ENCODE measurements at regions not wholly inside any gene's neighbourhood (a gene's known extent, or its start where the extent isn't known, plus 50 kb on each side); places are given as distances from the start of the nearest gene placed in this dataset.
"Not testable (repeated sequence)": the region's sequence is repeated elsewhere in the genome, so short reads cannot be mapped to it uniquely, and the experiment has no call there.

- DNase-seq (ENCODE audit: low read depth) = no peak
Measured at GRCh38 chr7:125834421-125834820, 904.8 kb upstream of the POT1 start.

GRCh38 chr7:125833839-125834238 is 904.2 kb upstream of the POT1 start:
- no peak for DNase-seq (ENCODE audit: low read depth)

GRCh38 chr7:125830743-125831142 is 901.1 kb upstream of the POT1 start:
- no peak for DNase-seq (ENCODE audit: low read depth)

GRCh38 chr7:125828153-125828700 is 898.6 kb upstream of the POT1 start:
- no peak for DNase-seq (ENCODE audit: low read depth)

- no peak for DNase-seq (ENCODE audit: low read depth)
Measured at GRCh38 chr7:125823538-125823937, 893.9 kb upstream of the POT1 start.

- DNase-seq (ENCODE audit: low read depth) = no peak
Measured at GRCh38 chr7:125820495-125820894, 890.9 kb upstream of the POT1 start.

- no peak for DNase-seq (ENCODE audit: low read depth)
Measured at GRCh38 chr7:125814100-125814499, 884.5 kb upstream of the POT1 start.

- DNase-seq (ENCODE audit: low read depth) = not testable (repeated sequence)
Measured at GRCh38 chr7:125806491-125806890, 876.9 kb upstream of the POT1 start.

GRCh38 chr7:125804273-125804672 is 874.6 kb upstream of the POT1 start:
- no peak for DNase-seq (ENCODE audit: low read depth)

- DNase-seq (ENCODE audit: low read depth) = no peak
Measured at GRCh38 chr7:125780153-125780552, 850.5 kb upstream of the POT1 start.

GRCh38 chr7:125775317-125775716 is 845.7 kb upstream of the POT1 start:
- DNase-seq (ENCODE audit: low read depth) = no peak

- no peak for DNase-seq (ENCODE audit: low read depth)
Measured at GRCh38 chr7:125773113-125773785, 843.6 kb upstream of the POT1 start.

- no peak for DNase-seq (ENCODE audit: low read depth)
Measured at GRCh38 chr7:125747966-125748365, 818.3 kb upstream of the POT1 start.

- DNase-seq (ENCODE audit: low read depth) = no peak
Measured at GRCh38 chr7:125746510-125746909, 816.9 kb upstream of the POT1 start.

- no peak for DNase-seq (ENCODE audit: low read depth)
Measured at GRCh38 chr7:125727215-125727614, 797.6 kb upstream of the POT1 start.

- no peak for DNase-seq (ENCODE audit: low read depth)
Measured at GRCh38 chr7:125695626-125696025, 766.0 kb upstream of the POT1 start.

- DNase-seq (ENCODE audit: low read depth) = no peak
Measured at GRCh38 chr7:125683156-125683555, 753.5 kb upstream of the POT1 start.

- no peak for DNase-seq (ENCODE audit: low read depth)
Measured at GRCh38 chr7:125681508-125681907, 751.9 kb upstream of the POT1 start.

GRCh38 chr7:125678771-125679170 is 749.1 kb upstream of the POT1 start:
- DNase-seq (ENCODE audit: low read depth) = no peak

GRCh38 chr7:125675640-125676039 is 746.0 kb upstream of the POT1 start:
- DNase-seq (ENCODE audit: low read depth) = no peak

GRCh38 chr7:125675169-125675568 is 745.5 kb upstream of the POT1 start:
- DNase-seq (ENCODE audit: low read depth) = no peak

- no peak for DNase-seq (ENCODE audit: low read depth)
Measured at GRCh38 chr7:125670926-125671572, 741.4 kb upstream of the POT1 start.

- no peak for DNase-seq (ENCODE audit: low read depth)
Measured at GRCh38 chr7:125668321-125668993, 738.8 kb upstream of the POT1 start.

All from CMK (cell line).